ENCODE measurements at regions not wholly inside any gene's neighbourhood (a gene's known extent, or its start where the extent isn't known, plus 50 kb on each side); places are given as distances from the start of the nearest gene placed in this dataset.

DNA sequence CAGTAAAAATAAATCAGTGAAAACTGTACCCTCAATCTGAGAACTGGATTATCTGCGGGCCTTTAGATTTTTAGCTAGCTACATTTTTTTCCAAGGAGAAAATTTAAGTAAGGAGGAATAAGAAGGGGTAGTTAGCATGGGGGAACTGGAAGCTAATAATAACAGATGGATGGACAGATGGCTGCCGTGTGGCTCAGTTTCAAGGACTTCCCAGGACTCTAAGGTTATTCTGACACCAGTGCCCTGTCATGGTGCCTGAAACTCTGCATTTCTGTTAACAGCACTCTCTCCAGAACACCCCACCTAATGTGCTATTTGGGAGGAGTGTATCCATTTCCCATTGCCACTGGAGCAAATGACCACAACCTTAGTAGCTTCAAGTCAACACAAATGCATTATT lies 75.7 kb upstream of the PDE1C start:
- DNase-seq (ENCODE audit: low read depth, low spot score): no peak

DNA sequence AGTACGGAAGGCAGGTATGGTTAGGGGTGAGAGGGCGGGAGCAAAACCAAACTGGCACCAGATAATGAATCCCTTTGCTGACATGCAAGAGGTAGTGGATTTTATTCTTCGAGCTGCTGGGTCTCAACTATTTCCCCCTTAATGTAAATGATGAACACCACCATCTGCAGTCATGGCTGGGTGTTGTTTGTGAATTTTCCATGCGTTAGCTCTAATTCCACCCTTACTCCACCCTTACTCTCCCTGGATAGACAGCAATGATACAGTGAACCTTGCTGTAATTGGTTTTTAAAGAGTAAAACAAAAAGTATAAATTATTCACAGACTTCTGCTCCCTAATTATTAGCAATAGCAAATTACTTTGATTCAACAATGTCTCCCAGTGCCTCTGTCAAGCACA lies 74.5 kb upstream of the PDE1C start:
- no peak for DNase-seq (ENCODE audit: low read depth, low spot score)

DNA sequence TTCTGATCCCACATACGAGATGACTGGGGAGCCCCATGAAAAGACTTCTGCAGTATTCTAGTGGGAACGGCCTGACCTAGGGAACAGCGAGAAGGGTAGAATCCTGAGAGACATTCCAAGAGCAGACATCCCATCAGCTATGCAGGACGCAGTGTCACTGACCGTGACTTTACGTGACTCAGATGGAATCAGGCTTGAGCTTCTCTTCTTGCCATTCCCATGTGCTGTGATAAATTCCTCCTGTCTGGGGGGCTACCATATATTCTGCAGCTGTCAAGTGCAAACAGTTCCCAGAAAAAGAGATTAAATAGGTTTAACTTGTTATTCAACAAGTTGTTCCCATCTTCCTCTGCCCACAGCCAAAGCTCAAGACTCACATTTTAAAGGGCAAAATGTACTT lies 73.1 kb upstream of the PDE1C start:
- no peak for DNase-seq (ENCODE audit: low read depth, low spot score)

DNA sequence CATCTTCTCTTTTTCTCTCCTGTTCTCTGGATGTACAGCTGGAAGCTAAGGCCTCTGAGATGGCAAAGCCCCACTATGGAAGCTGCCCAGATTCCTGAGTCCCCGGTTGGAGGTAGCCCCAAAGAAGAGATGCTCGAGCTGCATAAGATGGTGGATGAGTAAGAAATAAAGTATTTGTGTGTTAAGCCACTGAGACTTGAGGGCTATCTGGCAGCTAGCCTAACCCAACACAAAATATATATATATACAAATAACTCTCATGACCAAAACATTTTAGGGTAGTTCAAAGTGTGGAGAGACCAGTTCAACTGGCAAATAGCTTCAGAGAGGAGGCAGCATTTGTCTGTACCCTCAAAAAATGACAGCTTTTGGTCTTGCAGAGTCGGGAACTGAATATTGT lies 72.4 kb upstream of the PDE1C start:
- DNase-seq (ENCODE audit: low read depth, low spot score): no peak

DNA sequence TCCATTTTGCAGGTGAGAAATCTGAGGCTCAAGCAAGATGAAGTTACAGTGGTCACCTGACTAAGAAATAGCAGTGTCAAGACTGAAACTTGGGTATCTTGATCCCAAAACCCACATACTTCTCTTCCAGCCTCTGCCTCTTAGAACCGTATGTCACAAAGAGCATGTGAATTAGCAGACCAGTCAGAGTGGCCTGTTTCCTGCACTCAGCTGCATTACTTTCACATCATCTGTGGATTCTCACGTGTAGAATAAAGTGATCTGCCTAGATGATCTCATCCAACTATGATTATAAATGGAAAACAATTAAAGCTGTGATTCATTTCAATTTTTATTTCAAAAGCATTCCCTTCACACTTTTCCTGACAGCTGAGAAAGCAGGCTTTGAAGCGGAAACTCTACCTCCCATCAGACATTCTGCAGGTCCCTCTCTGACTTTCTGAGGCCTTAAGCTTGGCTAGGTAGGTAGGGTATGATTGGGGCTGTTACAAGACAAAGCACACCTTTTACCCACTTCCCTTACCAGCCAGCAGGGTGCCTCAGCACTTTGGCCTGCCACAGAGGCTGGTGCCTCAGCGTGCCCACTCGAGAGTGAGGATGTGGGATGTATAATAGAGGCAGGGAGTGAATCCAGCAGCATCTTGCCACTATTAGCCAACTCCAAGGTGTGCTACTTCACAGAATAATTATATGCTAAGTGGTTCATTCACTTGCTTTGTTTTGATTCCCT lies 70.2 kb upstream of the PDE1C start:
- no peak for DNase-seq (ENCODE audit: low read depth, low spot score)

DNA sequence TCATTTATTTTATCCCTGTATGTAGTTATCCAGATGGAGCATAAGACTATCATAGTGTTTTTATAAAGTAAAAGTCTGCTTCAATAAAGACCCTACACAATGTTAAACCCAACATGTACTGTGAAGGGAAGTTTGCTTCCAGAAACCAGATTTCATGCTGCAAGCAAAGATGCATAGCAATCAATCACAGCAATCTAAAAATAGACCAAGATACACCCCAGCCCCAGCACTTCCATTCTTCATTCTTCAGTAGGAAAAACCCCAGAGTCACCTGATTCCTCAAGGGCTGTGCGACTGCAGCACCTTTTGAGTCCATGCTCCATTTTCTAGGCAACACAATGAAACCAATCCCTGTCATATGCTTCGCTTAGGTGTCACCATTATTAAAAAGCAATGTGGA lies 66.9 kb upstream of the PDE1C start:
- DNase-seq (ENCODE audit: low read depth, low spot score): no peak

DNA sequence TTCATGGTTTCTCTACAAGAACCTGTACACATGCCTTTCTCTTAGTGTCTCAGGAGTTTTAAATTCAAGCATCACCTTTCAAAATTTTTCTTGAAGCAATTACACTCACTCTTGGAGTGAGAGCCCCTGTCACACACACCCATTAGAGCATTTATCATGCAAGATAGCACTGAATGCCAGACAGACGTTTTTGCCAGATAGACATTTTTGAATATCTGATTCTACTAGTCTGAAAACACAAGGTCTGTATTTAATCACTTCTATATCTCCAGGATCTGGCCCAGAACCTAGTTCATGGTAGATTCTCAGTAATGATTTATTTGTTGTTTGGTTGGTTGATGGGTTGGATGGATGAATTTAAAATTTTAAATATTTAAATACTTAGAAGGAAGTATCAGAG lies 60.9 kb upstream of the PDE1C start:
- no peak for DNase-seq (ENCODE audit: low read depth, low spot score)

DNA sequence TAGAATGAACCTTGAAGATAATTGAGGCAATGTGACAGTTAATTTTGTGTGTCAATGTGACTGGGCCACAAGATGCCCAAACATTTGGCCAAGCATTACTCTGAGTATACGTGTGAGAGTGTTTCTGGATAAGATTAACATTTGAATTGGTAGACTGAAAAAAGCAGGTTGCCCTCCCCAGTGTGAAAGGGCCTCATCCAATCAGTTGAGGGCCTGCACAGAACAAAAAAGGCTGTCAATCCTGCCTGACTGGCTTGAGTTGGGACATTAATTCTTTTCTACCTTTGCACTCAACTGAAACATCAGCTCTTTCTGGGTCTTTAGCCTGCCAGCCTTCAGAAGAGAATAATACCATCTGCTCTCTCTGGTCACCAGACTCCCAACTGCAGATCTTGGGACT lies 56.6 kb upstream of the PDE1C start:
- DNase-seq (ENCODE audit: low read depth, low spot score): no peak
